SHP77 treated with DMSO at 0.1 percent for 48 hours (cell line): ENCODE measurements at regions not wholly inside any gene's neighbourhood (a gene's known extent, or its start where the extent isn't known, plus 50 kb on each side); places are given as distances from the start of the nearest gene placed in this dataset.

Source experiments
- DNase-seq: peaks from one replicate; lab custom pipeline; 2025; lab: John Stamatoyannopoulos, UW

DNA sequence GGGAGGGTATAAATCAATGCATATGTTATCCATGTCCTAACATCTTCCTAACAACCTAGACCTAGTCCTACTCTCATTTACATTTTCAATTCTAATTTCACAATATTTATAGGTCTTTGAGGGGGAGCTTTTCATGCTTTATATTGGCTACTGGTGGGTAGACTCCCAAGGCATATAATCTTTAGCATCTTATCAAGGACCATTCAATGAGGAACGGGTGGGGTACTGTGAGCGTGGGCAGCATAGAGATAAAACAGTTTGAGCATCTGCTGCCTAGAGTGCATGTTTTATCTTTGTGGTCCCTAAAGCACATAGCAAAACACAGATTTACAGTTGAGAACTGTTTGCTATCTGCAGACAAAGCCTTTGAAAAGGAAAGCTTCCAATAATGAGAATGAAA, 427.6 kb upstream of the WWC1 start:
- no peak for DNase-seq

DNA sequence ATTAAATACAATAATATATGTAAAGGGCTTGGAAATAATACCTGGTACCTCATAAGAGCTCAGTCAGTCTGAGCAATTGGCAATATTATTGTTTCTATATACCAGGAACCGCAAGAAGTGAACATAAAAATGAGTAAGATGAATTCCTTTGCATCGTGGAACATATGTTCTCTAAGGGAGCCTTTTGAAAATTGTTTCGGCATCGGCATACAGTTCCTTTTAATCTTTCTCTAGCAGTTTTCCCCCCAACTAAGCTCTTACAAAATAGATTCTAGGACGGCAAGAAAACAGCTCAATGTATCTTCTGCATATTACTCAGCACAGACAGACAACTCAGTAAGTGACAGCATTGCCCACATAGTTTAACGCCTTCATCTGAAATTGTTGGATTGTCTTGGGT, 426.6 kb upstream of the WWC1 start:
- no peak for DNase-seq

GRCh38 chr5:167866797-167867196, 424.6 kb upstream of the WWC1 start:
- DNase-seq, result no peak

DNA sequence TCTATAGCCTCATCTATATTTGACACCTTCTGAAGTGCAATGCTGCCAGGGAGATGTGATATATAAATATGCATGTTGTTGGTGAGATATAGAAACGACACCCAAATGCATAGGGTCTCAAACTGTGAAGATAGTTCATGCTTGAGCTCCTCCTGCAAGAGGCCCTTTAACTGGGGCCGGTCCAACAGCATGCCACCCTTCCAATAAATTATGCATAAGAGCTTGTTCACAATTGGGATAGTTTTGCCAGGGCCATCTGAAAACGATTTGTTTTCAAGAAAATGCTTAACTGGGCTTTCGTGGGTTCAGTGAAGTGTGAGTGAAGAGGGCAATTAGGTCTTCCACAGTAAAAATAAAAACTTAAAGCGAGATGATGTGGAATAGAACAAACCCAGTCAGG, 424.2 kb upstream of the WWC1 start:
- no peak for DNase-seq

DNA sequence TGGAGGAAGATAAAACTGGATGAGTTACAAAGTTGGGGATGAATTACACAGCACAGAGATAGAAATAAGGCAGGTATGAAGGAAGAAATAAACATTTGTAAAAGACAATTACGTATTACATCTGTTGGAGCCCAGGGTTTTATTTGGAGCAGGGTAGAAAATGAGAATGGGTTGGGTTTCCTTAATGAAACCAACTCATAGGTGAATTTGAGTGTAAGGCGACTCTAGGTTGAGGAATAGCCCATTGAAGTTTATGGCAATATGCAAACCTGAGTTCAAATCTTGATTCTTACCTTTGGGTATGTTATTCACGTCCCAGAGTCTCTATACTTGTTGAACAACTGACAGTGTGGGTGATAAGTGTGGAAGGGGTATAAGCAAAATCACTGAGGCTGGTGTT, 422.3 kb upstream of the WWC1 start:
- DNase-seq, result no peak

GRCh38 chr5:167870055-167870454, 421.4 kb upstream of the WWC1 start:
- no peak for DNase-seq

GRCh38 chr5:167871091-167871490, 420.4 kb upstream of the WWC1 start:
- no peak for DNase-seq

- no peak for DNase-seq
Measured at GRCh38 chr5:167872791-167873190, 418.7 kb upstream of the WWC1 start.

DNA sequence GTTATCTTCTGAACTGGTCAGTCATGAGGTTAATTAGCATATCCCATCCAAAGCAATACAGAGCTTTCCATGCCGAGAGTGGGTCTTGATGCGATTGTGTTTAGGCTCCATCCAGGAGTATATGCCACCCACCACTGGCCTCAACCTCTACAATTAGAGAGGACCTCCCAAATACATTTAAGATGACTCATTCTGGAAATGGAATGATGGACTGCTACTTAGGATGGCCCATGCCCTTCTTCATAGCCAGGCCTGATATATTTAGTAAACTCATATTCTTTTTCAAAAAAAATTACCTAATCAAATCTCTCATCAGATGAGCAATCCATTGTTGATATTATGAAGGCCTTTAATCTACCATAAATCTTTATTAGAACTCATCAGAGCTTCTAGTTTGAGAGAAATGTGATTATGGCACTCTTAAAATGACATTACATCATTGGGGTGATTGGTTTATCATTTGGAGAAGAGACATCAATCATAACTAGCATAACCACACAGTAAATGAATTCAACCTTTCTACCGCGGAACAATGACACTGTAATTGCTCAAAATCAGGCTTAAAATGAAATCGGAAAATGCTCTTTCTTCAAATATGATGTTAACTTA, 414.2 kb upstream of the WWC1 start:
- no peak for DNase-seq

DNA sequence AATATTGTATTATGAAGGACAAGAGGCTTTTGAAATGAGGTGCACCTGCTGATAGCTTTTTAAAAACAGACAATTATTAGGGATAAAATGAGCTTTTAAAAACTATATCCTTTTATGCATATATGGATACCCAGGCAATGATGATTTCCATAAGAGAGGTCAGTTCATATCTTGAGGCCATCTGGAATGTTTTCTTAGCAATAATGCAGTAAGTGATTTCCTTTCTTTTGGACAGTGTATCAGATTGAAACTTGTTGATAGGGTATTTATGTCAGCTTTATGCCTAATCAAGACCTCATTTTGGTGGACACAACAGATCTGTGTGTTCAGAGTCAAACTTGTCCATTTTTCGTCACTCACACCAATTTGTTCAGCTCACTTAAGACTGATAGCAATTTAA, 413.5 kb upstream of the WWC1 start:
- DNase-seq, result no peak

GRCh38 chr5:167880420-167880819, 411.0 kb upstream of the WWC1 start:
- DNase-seq, result no peak

- DNase-seq, result no peak
Measured at GRCh38 chr5:167881041-167881440, 410.4 kb upstream of the WWC1 start.

GRCh38 chr5:167886196-167886595, 405.2 kb upstream of the WWC1 start:
- DNase-seq, result no peak

- DNase-seq, result no peak
Measured at GRCh38 chr5:167888393-167888792, 403.1 kb upstream of the WWC1 start.

GRCh38 chr5:167889276-167889675, 402.2 kb upstream of the WWC1 start:
- DNase-seq, result no peak

DNA sequence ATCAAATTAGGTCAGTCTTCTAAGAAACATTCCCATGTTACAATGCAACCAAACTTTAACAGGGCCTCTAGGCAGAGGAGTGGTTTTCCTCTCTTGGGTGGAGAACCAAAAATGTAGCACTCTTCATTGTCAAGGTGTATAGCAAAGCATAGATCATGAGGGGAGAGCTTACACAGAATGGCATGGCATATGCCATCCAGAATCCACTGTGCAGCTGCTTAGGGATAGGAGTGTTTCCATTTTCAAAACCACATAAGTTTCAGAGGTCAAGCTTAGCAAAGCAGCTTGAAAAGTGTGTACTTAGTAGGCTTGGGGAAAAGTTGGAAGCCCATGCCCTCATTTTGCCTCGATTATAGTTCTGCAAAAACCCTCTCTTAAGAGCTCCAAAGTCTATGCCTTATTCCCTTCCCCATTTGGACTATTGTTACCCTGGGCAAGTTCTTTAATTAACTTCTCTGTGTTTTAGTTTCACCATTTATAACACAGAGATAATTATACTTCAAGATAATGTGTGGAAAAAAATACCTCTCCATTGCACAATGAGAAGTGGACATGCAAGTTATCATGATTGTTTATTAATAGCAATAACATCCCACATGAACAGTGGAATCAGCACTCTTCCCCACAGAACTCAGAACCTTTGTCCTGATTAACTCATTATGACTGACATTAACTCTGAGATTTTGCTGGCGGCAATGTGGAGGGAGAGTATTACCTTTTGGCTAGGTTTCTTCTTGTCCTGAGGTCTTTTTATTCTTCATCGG, 398.9 kb upstream of the WWC1 start:
- no peak for DNase-seq

- no peak for DNase-seq
Measured at GRCh38 chr5:167893271-167893670, 398.2 kb upstream of the WWC1 start.

DNA sequence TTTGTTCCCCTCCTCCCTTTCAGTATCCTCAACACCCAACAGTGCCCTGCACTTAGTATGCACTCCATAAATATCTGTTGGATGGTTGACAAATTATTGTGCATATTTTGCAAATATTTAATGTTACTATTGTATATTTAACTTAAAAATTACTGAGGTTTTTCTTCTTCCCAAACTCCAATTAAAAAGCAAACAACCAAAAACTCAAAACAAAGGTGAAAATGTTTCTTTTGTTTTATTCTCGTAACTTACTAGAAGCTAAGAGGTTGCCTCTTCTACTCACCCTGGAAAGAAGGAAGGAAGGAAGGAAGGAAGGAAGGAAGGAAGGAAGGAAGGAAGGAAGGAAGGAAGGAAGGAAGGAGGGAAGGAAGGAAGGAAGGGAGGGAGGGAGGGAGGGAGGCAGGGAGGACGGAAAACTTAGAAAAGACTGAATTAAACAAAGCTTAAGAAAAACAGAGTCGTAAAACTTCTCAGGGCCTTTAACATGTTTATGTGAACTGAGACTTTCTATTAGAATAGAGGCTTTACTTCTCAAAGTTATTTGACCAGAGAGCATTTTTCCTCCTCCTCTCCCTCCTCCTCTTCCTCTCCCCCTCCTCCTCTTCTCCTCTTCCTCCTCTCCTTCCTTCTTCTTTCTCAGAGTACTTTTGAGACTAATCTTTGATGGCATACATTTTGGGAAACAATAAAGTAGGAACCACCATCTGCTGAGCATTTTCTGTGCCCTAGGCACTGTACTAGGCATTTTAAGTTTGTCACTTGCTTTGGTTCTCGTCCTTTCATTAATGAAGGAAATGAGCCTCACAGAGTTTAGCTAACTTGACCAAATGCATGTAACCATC, 396.6 kb upstream of the WWC1 start:
- no peak for DNase-seq

DNA sequence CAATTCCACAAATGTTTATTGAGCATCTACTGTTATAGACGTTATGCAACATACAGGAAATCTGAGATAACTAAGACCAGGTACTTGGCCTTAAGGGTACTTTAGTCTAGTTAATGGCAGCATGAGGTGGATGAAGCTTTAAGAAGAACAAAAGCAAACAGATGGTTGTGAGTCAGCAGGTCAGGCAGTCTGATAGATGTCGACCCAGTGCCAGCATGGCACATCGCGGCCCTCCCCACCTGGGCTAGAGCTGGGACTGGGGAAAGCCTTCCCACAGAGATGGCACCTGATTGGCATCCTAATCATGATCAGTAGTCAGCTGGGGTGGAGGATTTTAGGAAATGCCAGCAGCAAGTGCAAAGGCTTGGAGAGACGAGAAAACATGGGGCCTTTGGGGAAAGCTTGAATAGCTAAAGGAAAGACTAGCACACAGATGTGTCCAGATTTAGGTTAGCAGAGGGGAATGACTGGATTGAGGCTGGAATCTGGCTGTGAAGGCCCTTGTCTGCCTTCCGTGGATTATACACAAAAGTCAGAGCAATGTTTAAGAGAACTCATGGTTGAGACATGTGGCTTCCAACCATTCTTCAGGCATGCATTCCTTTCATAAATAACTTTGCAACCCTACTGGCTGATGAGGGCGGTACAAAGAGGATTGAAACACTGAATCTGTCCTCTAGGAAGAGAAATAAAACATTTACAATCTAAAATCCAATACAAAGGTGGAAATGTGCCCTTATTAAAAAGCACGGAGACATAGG, 395.4 kb upstream of the WWC1 start:
- DNase-seq, result no peak

- no peak for DNase-seq
Measured at GRCh38 chr5:167896814-167897213, 394.6 kb upstream of the WWC1 start.

DNA sequence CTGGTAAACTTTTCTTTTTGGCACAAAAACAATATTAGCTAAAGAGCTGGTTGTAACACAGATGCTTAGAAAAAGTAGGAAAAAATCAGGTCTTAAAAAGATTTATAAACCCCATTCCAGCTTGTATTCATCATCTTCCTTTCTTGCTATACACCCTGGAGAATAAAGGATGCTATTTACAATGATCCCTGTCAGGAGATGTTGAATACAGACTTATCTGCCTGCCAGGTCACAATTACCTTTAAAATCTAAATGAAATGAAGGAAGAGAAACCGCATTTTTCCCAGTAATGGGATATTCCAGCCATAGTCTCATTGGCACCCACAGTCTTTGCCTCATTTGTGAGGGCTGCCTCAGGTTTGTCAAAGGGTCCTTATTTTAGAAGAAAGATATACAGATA, 394.1 kb upstream of the WWC1 start:
- no peak for DNase-seq

DNA sequence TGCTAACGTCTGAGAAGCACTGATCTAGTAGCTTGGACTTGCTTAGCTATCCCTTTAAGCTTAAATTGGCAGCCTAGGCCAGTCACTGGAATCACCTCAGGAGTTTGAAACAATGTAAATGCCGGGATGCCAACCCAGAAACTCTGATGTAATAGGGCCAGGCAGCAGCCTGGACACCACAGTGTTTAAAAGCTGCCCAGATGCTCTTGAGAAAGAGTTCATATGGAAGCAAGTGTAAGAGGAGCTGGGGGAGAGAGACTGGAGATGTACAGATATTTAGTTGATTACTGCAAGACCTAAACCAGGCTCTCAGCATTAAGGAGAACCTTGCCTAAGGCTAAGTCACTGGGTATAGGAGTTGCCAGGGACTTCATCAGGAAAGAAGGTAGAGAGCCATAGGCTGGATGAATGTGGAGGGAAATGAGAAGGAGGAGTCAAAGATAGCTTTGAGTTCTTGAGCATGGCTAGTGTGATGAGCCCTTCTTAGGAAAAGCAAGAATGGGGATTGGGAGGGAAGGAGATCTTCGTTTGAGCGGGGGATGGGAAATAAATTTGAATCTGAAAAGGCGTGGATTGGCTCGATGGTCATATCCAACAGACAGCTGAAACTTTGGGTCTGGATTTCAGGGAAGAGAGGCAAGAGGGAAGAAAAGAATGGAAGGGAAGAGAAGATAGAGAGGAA, 392.9 kb upstream of the WWC1 start:
- DNase-seq, result no peak
